NCI-H2196 (cell line): ENCODE measurements at regions not wholly inside any gene's neighbourhood (a gene's known extent, or its start where the extent isn't known, plus 50 kb on each side); places are given as distances from the start of the nearest gene placed in this dataset.

ENCODE experiments used
- DNase-seq: peaks from one replicate; lab custom pipeline; 2025; ENCODE audit not compliant: unreplicated experiment; lab: John Stamatoyannopoulos, UW

- DNase-seq, result no peak
These were observed 304.0 kb downstream of the NR2F1-AS1 start for GRCh38 chr5:93277051-93277450.

GRCh38 chr5:93275376-93275775, 305.6 kb downstream of the NR2F1-AS1 start:
- DNase-seq, result no peak

- no peak for DNase-seq
These were observed 306.7 kb downstream of the NR2F1-AS1 start for GRCh38 chr5:93274291-93274690.

GRCh38 chr5:93273176-93273575, 307.8 kb downstream of the NR2F1-AS1 start:
- no peak for DNase-seq

GRCh38 chr5:93272108-93272507, 308.9 kb downstream of the NR2F1-AS1 start:
- DNase-seq, result no peak

GRCh38 chr5:93267736-93268135, 313.3 kb downstream of the NR2F1-AS1 start:
- no peak for DNase-seq

GRCh38 chr5:93267276-93267675, 313.7 kb downstream of the NR2F1-AS1 start:
- no peak for DNase-seq

GRCh38 chr5:93257616-93258015, 323.4 kb downstream of the NR2F1-AS1 start:
- DNase-seq, result no peak

- DNase-seq, result no peak
These were observed 325.2 kb downstream of the NR2F1-AS1 start for GRCh38 chr5:93255796-93256195.

GRCh38 chr5:93252165-93252564, 328.9 kb downstream of the NR2F1-AS1 start:
- DNase-seq, result no peak

GRCh38 chr5:93251347-93251746, 329.7 kb downstream of the NR2F1-AS1 start:
- DNase-seq, result no peak

GRCh38 chr5:93250424-93250823, 330.6 kb downstream of the NR2F1-AS1 start:
- DNase-seq, result no peak

- no peak for DNase-seq
These were observed 331.2 kb downstream of the NR2F1-AS1 start for GRCh38 chr5:93249651-93250289.

GRCh38 chr5:93247105-93247504, 333.9 kb downstream of the NR2F1-AS1 start:
- no peak for DNase-seq

- DNase-seq, result no peak
These were observed 334.7 kb downstream of the NR2F1-AS1 start for GRCh38 chr5:93246090-93246855.

GRCh38 chr5:93245226-93245625, 335.8 kb downstream of the NR2F1-AS1 start:
- DNase-seq, result no peak

GRCh38 chr5:93243481-93243880, 337.5 kb downstream of the NR2F1-AS1 start:
- DNase-seq, result no peak

GRCh38 chr5:93240228-93240834, 340.7 kb downstream of the NR2F1-AS1 start:
- no peak for DNase-seq

- no peak for DNase-seq
These were observed 344.1 kb downstream of the NR2F1-AS1 start for GRCh38 chr5:93236807-93237421.

- DNase-seq, result no peak
These were observed 345.3 kb downstream of the NR2F1-AS1 start for GRCh38 chr5:93235761-93236160.

- no peak for DNase-seq
These were observed 354.8 kb downstream of the NR2F1-AS1 start for GRCh38 chr5:93226202-93226735.
